Endothelial cell of umbilical vein (primary cell): ENCODE measurements at regions not wholly inside any gene's neighbourhood (a gene's known extent, or its start where the extent isn't known, plus 50 kb on each side); places are given as distances from the start of the nearest gene placed in this dataset.

Experiments
- EZH2 ChIP-seq: IDR thresholded peaks from 2 replicates; pipeline ENCODE4 v1.6.1; 2012; ENCODE audit warnings: borderline replicate concordance, low read depth, mild to moderate bottlenecking, moderate library complexity, low read length, inconsistent platforms; ENCODE audit not compliant: severe bottlenecking
- FOS ChIP-seq: IDR thresholded peaks from 2 replicates; pipeline ENCODE4 v1.6.1; 2011; ENCODE audit warnings: mild to moderate bottlenecking, low read length, moderate library complexity, borderline replicate concordance; ENCODE audit not compliant: insufficient read depth
- GATA2 ChIP-seq: IDR thresholded peaks from 2 replicates; pipeline ENCODE4 v1.7.0; 2011; ENCODE audit warnings: low read depth, mild to moderate bottlenecking, moderate library complexity, mixed read lengths, low read length; ENCODE audit not compliant: insufficient read length, insufficient read depth
- JUN ChIP-seq: IDR thresholded peaks from 2 replicates; pipeline ENCODE4 v1.6.1; 2011; ENCODE audit warnings: borderline replicate concordance, low read depth; ENCODE audit not compliant: insufficient read length, insufficient read depth
- MYC ChIP-seq: IDR thresholded peaks from one replicate; pipeline ENCODE4 v1.6.1; 2011; ENCODE audit warnings: mild to moderate bottlenecking, low read depth, low read length
- POLR2A ChIP-seq: IDR thresholded peaks from 2 replicates; pipeline ENCODE4 v1.6.1; 2012; ENCODE audit warnings: low read depth, mild to moderate bottlenecking, control low read depth, low read length
- POLR2AphosphoS5 ChIP-seq: IDR thresholded peaks from 2 replicates; pipeline ENCODE4 v1.6.1; 2012; ENCODE audit warnings: low read depth, mild to moderate bottlenecking, control low read depth, low read length, moderate library complexity; ENCODE audit not compliant: insufficient read depth
- TF ChIP-seq, protein P1 (sequence below), 2 donors: IDR thresholded peaks; 1 replicate in 1 of 2; 2 replicates in 1 of 2; pipeline ENCODE4 v1.5.1; 2011; ENCODE audit warnings: low read length in 2 of 2, mild to moderate bottlenecking in 2 of 2, moderate library complexity in 2 of 2, control low read depth in 1 of 2, inconsistent platforms in 1 of 2, low read depth in 1 of 2; ENCODE audit not compliant: insufficient read depth in 1 of 2; ENCODE audit errors: extremely low read depth in 1 of 2
- TF ChIP-seq, protein P2 (sequence below): IDR thresholded peaks from 2 replicates; pipeline ENCODE4 v1.6.1; 2011; ENCODE audit not compliant: insufficient read depth, insufficient read length

DNA sequence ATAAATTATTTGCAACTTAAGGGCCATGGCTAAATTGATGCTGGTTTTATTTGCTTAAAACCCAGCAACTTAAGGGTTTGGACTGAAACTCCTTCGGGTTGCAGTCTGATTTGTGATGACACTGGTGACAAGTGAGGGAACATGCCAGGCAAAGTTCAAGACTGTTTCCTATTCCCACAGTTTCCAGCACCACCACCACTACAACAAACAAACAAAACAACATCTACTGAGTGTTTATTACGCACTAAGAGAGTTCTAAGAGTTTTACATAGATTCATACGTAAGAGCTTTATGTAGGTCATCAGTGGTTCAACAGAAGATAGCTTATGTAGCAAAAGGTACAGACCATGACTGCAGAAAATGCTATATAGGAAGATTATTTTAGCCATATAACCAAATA lies 1582.1 kb downstream of the BRINP3 start:
- TF ChIP-seq, protein P1, sequence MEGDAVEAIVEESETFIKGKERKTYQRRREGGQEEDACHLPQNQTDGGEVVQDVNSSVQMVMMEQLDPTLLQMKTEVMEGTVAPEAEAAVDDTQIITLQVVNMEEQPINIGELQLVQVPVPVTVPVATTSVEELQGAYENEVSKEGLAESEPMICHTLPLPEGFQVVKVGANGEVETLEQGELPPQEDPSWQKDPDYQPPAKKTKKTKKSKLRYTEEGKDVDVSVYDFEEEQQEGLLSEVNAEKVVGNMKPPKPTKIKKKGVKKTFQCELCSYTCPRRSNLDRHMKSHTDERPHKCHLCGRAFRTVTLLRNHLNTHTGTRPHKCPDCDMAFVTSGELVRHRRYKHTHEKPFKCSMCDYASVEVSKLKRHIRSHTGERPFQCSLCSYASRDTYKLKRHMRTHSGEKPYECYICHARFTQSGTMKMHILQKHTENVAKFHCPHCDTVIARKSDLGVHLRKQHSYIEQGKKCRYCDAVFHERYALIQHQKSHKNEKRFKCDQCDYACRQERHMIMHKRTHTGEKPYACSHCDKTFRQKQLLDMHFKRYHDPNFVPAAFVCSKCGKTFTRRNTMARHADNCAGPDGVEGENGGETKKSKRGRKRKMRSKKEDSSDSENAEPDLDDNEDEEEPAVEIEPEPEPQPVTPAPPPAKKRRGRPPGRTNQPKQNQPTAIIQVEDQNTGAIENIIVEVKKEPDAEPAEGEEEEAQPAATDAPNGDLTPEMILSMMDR (IDR thresholded peaks at IDR 0.05; ENCODE audit: extremely low read depth in 1 of 2, insufficient read depth in 1 of 2, low read depth in 1 of 2, low read length in 2 of 2), result no peak
- TF ChIP-seq POLR2A, result no peak
- TF ChIP-seq POLR2AphosphoS5, result no peak
- TF ChIP-seq EZH2, result no peak
- TF ChIP-seq MYC, result no peak
- TF ChIP-seq JUN, result no peak
- TF ChIP-seq, protein P2, sequence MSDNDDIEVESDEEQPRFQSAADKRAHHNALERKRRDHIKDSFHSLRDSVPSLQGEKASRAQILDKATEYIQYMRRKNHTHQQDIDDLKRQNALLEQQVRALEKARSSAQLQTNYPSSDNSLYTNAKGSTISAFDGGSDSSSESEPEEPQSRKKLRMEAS, result no peak
- no peak for TF ChIP-seq GATA2
- no peak for TF ChIP-seq FOS
